Adrenal gland (tissue), 9 donors: ENCODE measurements at regions not wholly inside any gene's neighbourhood (a gene's known extent, or its start where the extent isn't known, plus 50 kb on each side); places are given as distances from the start of the nearest gene placed in this dataset.
"Not testable (repeated sequence)": the region's sequence is repeated elsewhere in the genome, so short reads cannot be mapped to it uniquely, and the experiment has no call there.

Experiments used
- DNase-seq, 7 donors: peaks; one replicate each; pipeline ENCODE4 v3.0.0-alpha.2; 2019 to 2020
- H3K27ac ChIP-seq, 5 donors: fragments of 200-600 bp; sonication (generic) in 4 of 5; 1 replicate in 3 of 5; 2 replicates in 2 of 5; pipeline versions ENCODE4 v1.5.1 to v1.8.0; 2016 to 2020; ENCODE audit warnings: mild to moderate bottlenecking in 1 of 5
- H3K27me3 ChIP-seq: fragments of 200-600 bp; 2 replicates; pipeline ENCODE4 v1.8.0; 2021
- H3K36me3 ChIP-seq, 2 donors: fragments of 200-600 bp; replicated peaks in 1 of 2; 1 replicate in 1 of 2; 2 replicates in 1 of 2; pipeline versions ENCODE4 v1.5.1 to v1.8.0; 2018 to 2022
- H3K4me1 ChIP-seq, 2 donors: fragments of 200-600 bp; replicated peaks in 1 of 2; 1 replicate in 1 of 2; 2 replicates in 1 of 2; pipeline versions ENCODE4 v1.5.1 to v1.8.0; 2018 to 2021
- H3K4me3 ChIP-seq, 4 donors: fragments of 200-600 bp; sonication (generic) in 3 of 4; one replicate each; pipeline ENCODE4 v1.5.1; 2016 to 2018
- H3K9me3 ChIP-seq, 3 donors: fragments of 200-600 bp; sonication (generic) in 1 of 3; replicated peaks in 1 of 3; 1 replicate in 2 of 3; 2 replicates in 1 of 3; pipeline versions ENCODE4 v1.5.1 to v1.8.0; 2016 to 2021
- CTCF ChIP-seq, 6 experiments: fragments of 450-650 bp in 4 of 6; fragments of 200-600 bp in 2 of 6; sonication (generic) in 1 of 6; IDR thresholded peaks; 1 replicate in 5 of 6; 2 replicates in 1 of 6; pipeline versions ENCODE4 v1.5.1 to v1.8.0; 2016 to 2021; ENCODE audit warnings: antibody characterized with exemption in 6 of 6, mild to moderate bottlenecking in 2 of 6, moderate library complexity in 1 of 6
- POLR2A ChIP-seq, 2 donors: fragments of 450-650 bp; IDR thresholded peaks; one replicate each; pipeline ENCODE4 v1.6.1; 2017; ENCODE audit warnings: antibody characterized with exemption in 2 of 2, mild to moderate bottlenecking in 2 of 2, moderate library complexity in 1 of 2
- WGBS, 4 donors: extraction: QIAGEN DNeasy Blood & Tissue Kit in 2 of 4; methylation state at CpG; one replicate each; pipeline versions ENCODE4 v1.1.5 to v1.1.7; 2013 to 2017; 5-methylcytosine and 5-hydroxymethylcytosine counted together
- intact Hi-C, 2 donors: fragments of 100-400 bp; cut with DNase I; formaldehyde crosslinking; loops; one replicate each; pipeline versions ENCODE4 v1.14.1 to v1.15.0; 2022 to 2023
- donor health status: healthy with polysubstance abuse.
- donor health status: Bipolar disorder and iron deficiency.
- donor health status: DM: yes; HTN: yes; CAD: no.
- donor health status: DM: no; HTN: no; CAD: no.
- donor health status: DM: no; HTN: no; CAD: no.

- DNase-seq, H3K27ac ChIP-seq, H3K9me3 ChIP-seq, H3K4me1 ChIP-seq, H3K27me3 ChIP-seq, intact Hi-C loops, H3K4me3 ChIP-seq: not testable (repeated sequence)
- WGBS, 4 donors = 56 to 100% (median 100%) methylated on average over 1 of the region's 2 CpGs
- H3K36me3 ChIP-seq = peaks cover 0 to 14% of the 10 kb centered on the region in 2 donors
Measured at GRCh38 chr9:41016699-41017098, 111.8 kb downstream of the FOXD4L6 start.

GRCh38 chr9:40999952-41000700 lies 128.4 kb downstream of the FOXD4L6 start:
- intact Hi-C loops, H3K4me3 ChIP-seq: not testable (repeated sequence)
- 53 to 60% (median 58%) methylated on average over 8 of the region's 8 CpGs for WGBS, 4 donors

GRCh38 chr9:40995490-40995889 lies 133.0 kb downstream of the FOXD4L6 start:
- H3K27ac ChIP-seq, H3K4me3 ChIP-seq, H3K27me3 ChIP-seq, DNase-seq, intact Hi-C loops, H3K36me3 ChIP-seq, H3K9me3 ChIP-seq: not testable (repeated sequence)
- H3K4me1 ChIP-seq = peaks cover 10 to 36% of the 10 kb centered on the region in 2 donors
- 83 to 88% (median 84%) methylated on average over 4 of the region's 4 CpGs for WGBS, 4 donors

More at GRCh38 chr9:40999952-41000700, 128.4 kb downstream of the FOXD4L6 start:
- not testable (repeated sequence) for H3K27me3 ChIP-seq, H3K9me3 ChIP-seq, H3K27ac ChIP-seq
- H3K4me1 ChIP-seq = peaks cover 0 to 15% of the 10 kb centered on the region in 2 donors
- peaks cover 0 to 13% of the 10 kb centered on the region in 2 donors for H3K36me3 ChIP-seq
- peak in 1 of 7 donors; percentile 21 for DNase-seq

- DNase-seq, H3K9me3 ChIP-seq, H3K4me3 ChIP-seq, intact Hi-C loops, H3K27ac ChIP-seq, H3K36me3 ChIP-seq, H3K27me3 ChIP-seq: not testable (repeated sequence)
- WGBS, 4 donors = 64 to 73% (median 69%) methylated on average over 2 of the region's 2 CpGs
- H3K4me1 ChIP-seq = peaks cover 10 to 36% of the 10 kb centered on the region in 2 donors
Measured at GRCh38 chr9:40993842-40994241, 134.6 kb downstream of the FOXD4L6 start.

GRCh38 chr9:40993375-40993774 lies 135.1 kb downstream of the FOXD4L6 start:
- DNase-seq, H3K4me3 ChIP-seq, H3K9me3 ChIP-seq, H3K27me3 ChIP-seq, intact Hi-C loops, H3K27ac ChIP-seq, H3K36me3 ChIP-seq: not testable (repeated sequence)
- whole genome bisulfite sequencing, 4 donors = 82 to 94% (median 88%) methylated on average over 3 to 4 of the region's 4 CpGs
- peaks cover 10 to 36% of the 10 kb centered on the region in 2 donors for H3K4me1 ChIP-seq

GRCh38 chr9:40992472-40992821 lies 136.0 kb downstream of the FOXD4L6 start:
- H3K36me3 ChIP-seq, H3K27me3 ChIP-seq, intact Hi-C loops, H3K9me3 ChIP-seq: not testable (repeated sequence)
- peak in 3 of 7 donors; percentile 67 to 74 (median 72) for DNase-seq
- 12 to 17% (median 15%) methylated on average over 25 of the region's 25 CpGs for WGBS, 4 donors
- peaks cover 10 to 33% of the 10 kb centered on the region in 2 donors for H3K4me1 ChIP-seq
- H3K4me3 ChIP-seq = peak overlapping the region; percentile 44 to 99 (median 96)
- H3K27ac ChIP-seq = peak overlapping the region; percentile 83 to 96 (median 91)

- H3K36me3 ChIP-seq, H3K27me3 ChIP-seq, H3K9me3 ChIP-seq, intact Hi-C loops: not testable (repeated sequence)
- Histone ChIP-seq H3K4me3 (peak overlapping the region; percentile 50 to 99 (median 96)), H3K4me1 (peaks cover 10 to 28% of the 10 kb centered on the region in 2 donors), H3K27ac (peak overlapping the region; percentile 83 to 96 (median 91))
- 7 to 13% (median 11%) methylated on average over 49 to 54 of the region's 54 CpGs for WGBS, 4 donors
- DNase-seq = peak; percentile 99
- peak; percentile 57 to 97 (median 78) for TF ChIP-seq CTCF (IDR thresholded peaks at IDR 0.05)
- TF ChIP-seq POLR2A (IDR thresholded peaks at IDR 0.05) = peak in 1 of 2 donors; percentile 92
Measured at GRCh38 chr9:40991741-40992471, 136.6 kb downstream of the FOXD4L6 start.

GRCh38 chr9:40991100-40991740 lies 137.3 kb downstream of the FOXD4L6 start:
- H3K9me3 ChIP-seq, DNase-seq, intact Hi-C loops, H3K36me3 ChIP-seq, H3K27me3 ChIP-seq: not testable (repeated sequence)
- Histone ChIP-seq H3K4me1 (peaks cover 10 to 22% of the 10 kb centered on the region in 2 donors), H3K4me3 (peak overlapping the region; percentile 50 to 98 (median 88)), H3K27ac (peak overlapping the region; percentile 51 to 96 (median 91))
- WGBS, 4 donors = 50 to 62% (median 57%) methylated on average over 20 of the region's 20 CpGs

- DNase-seq, H3K27ac ChIP-seq, H3K9me3 ChIP-seq, H3K27me3 ChIP-seq, H3K36me3 ChIP-seq, intact Hi-C loops, H3K4me3 ChIP-seq, H3K4me1 ChIP-seq: not testable (repeated sequence)
- 72 to 92% (median 85%) methylated on average over 2 of the region's 2 CpGs for WGBS, 4 donors
Measured at GRCh38 chr9:40986332-40986731, 142.1 kb downstream of the FOXD4L6 start.
